ENCODE measurements at regions not wholly inside any gene's neighbourhood (a gene's known extent, or its start where the extent isn't known, plus 50 kb on each side); places are given as distances from the start of the nearest gene placed in this dataset.

- H3K4me1 ChIP-seq (ENCODE audit: insufficient read depth, low read length), result peaks cover 47% of the 10 kb centered on the region
- no peak overlapping the region for H3K27ac ChIP-seq (ENCODE audit: extremely low read length, insufficient read depth, low read length)
- no peak overlapping the region for H3K4me2 ChIP-seq (ENCODE audit: low read depth, low read length)
- H3K79me2 ChIP-seq (ENCODE audit: insufficient read depth, low read length), result no peaks in the 10 kb centered on the region
- H3K9me3 ChIP-seq (ENCODE audit: low read length), result no peaks in the 10 kb centered on the region
- no peaks in the 10 kb centered on the region for H4K20me1 ChIP-seq (ENCODE audit: insufficient read depth, low read length)
- POLR2A ChIA-PET, result no interaction called here
- no peaks in the 10 kb centered on the region for H3K27me3 ChIP-seq (ENCODE audit: control insufficient read depth in 1 of 2, insufficient read depth in 2 of 2, low read length in 2 of 2)
- no peak overlapping the region for H3K4me3 ChIP-seq (replicated peaks in 1 of 3; ENCODE audit: insufficient read depth in 1 of 3, low read depth in 2 of 3, low read length in 3 of 3)
- in situ Hi-C loops (cut with HindIII; ENCODE audit: extremely low pct_ligation_motif_present, low pct_unique_long_range_greater_than_20kb), result loop anchor here (5.0 to 10.0 kb wide), 2 partner anchors 129 to 282 kb away; partner anchors contain the start of genes MRPS6 and SLC5A3
- no peak for TF ChIP-seq MAFF (IDR thresholded peaks at IDR 0.05; ENCODE audit: low read depth, low read length)
- no peak for TF ChIP-seq RARA (CRISPR knock-in tag; IDR thresholded peaks at IDR 0.05)
- no peak for TF ChIP-seq IRX3 (CRISPR knock-in tag; IDR thresholded peaks at IDR 0.05; ENCODE audit: borderline replicate concordance, low read depth)
- TF ChIP-seq, protein P1, sequence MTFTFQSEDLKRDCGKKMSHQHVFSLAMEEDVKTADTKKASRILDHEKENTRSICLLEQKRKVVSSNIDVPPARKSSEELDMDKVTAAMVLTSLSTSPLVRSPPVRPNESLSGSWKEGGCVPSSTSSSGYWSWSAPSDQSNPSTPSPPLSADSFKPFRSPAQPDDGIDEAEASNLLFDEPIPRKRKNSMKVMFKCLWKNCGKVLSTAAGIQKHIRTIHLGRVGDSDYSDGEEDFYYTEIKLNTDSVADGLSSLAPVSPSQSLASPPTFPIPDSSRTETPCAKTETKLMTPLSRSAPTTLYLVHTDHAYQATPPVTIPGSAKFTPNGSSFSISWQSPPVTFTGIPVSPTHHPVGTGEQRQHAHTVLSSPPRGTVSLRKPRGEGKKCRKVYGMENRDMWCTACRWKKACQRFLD (CRISPR knock-in tag; IDR thresholded peaks at IDR 0.05; ENCODE audit: borderline replicate concordance), result no peak
- no peak for TF ChIP-seq KDM3A (CRISPR knock-in tag; IDR thresholded peaks at IDR 0.05; ENCODE audit: low read depth)
- TF ChIP-seq ZNF746 (CRISPR knock-in tag; IDR thresholded peaks at IDR 0.05), result no peak
- TF ChIP-seq ZBED4 (CRISPR knock-in tag; IDR thresholded peaks at IDR 0.05; ENCODE audit: borderline replicate concordance), result no peak
- TF ChIP-seq MED1 (CRISPR knock-in tag; IDR thresholded peaks at IDR 0.05), result no peak
- no peak for TF ChIP-seq ZNF354B (CRISPR knock-in tag; IDR thresholded peaks at IDR 0.05)
- TF ChIP-seq ZSCAN21 (CRISPR knock-in tag; IDR thresholded peaks at IDR 0.05; ENCODE audit: borderline replicate concordance), result no peak
- BruUV-seq (replicated peaks), result no TSS peak
- no peak overlapping the region for H2AFZ ChIP-seq (ENCODE audit: low read length)
- CTCF ChIA-PET (ENCODE audit: low intra/inter-chr PET ratio, low total read pairs), result no interaction called here
- ATAC-seq (no peak), FAIRE-seq (no peak), DNase-seq (ENCODE audit: low spot score) (no peak)
- no peaks in the 10 kb centered on the region for H3K36me3 ChIP-seq (replicated peaks in 1 of 2; ENCODE audit: control insufficient read depth in 1 of 2, insufficient read depth in 2 of 2, low read length in 2 of 2)
- 77% methylated on average over 6 of the region's 11 CpGs for WGBS (ENCODE audit: low lambda C conversion rate)
- H3K9ac ChIP-seq (ENCODE audit: insufficient read depth, low read depth, low read length), result no peak overlapping the region
- intact Hi-C loops (cut with micrococcal nuclease; ENCODE audit: unreplicated experiment), result loop anchor here (5.0 to 10.0 kb wide), 3 partner anchors 72 to 1609 kb away; no protein-coding TSS in a partner anchor
Observed at GRCh38 chr21:34203851-34204420, 130.6 kb downstream of the MRPS6 start.

All from HepG2 (cell line).